Hematopoietic multipotent progenitor cell (in vitro differentiated cells): ENCODE measurements at regions not wholly inside any gene's neighbourhood (a gene's known extent, or its start where the extent isn't known, plus 50 kb on each side); places are given as distances from the start of the nearest gene placed in this dataset. TPM values are rescaled to one million over a fixed set of nuclear protein-coding genes. Genes with fewer than 3 reads are reported as not detected.
"Not testable (repeated sequence)": the region's sequence is repeated elsewhere in the genome, so short reads cannot be mapped to it uniquely, and the experiment has no call there.

ENCODE experiments used
- DNase-seq, 3 donors: peaks; one replicate each; pipeline ENCODE4 v3.0.0-alpha.2; 2011 to 2015; ENCODE audit warnings: low read depth in 2 of 3, low spot score in 2 of 3
- small RNA-seq: library from RNA; depleted of rRNA; stranded (forward); fragments of <200 nt; gene quantifications from one replicate; pipeline ENCODE3, GENCODE V24; 2012

DNA sequence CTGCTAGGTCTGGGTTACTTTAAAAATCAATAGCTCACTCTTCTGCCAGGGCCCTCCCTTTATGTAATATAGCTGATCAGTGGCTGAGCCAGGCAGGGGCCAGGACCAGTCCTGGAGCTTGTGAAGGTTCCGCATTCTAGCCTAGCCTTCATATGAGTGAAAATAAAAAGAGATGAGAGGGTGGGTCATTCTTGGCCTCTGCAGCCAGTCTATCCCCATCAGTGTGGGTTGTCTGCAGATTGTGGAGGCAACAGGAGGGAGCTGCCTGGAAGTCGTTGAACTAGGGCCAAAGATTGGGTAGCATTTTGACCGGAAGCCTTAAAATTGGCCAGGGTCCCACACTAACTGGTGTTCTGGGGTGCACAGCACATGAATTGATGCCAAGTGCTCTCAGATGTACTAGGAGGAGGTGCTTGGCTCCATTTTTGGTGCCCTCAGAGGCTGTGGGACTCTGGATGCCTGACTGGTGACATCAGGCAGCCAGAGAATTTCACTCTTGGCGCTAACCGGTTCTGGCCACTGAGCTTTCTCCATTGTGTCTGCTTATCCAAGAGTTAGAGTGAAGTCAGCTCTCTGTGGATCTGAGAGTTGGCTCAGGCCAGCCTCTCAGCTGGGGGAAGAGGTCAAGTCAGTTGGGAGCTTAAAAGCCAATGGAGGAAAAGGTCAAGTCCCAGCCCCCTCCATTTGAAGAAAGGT lies 66.5 kb upstream of the IKBKE start:
- DNase-seq: not testable (repeated sequence)

DNA sequence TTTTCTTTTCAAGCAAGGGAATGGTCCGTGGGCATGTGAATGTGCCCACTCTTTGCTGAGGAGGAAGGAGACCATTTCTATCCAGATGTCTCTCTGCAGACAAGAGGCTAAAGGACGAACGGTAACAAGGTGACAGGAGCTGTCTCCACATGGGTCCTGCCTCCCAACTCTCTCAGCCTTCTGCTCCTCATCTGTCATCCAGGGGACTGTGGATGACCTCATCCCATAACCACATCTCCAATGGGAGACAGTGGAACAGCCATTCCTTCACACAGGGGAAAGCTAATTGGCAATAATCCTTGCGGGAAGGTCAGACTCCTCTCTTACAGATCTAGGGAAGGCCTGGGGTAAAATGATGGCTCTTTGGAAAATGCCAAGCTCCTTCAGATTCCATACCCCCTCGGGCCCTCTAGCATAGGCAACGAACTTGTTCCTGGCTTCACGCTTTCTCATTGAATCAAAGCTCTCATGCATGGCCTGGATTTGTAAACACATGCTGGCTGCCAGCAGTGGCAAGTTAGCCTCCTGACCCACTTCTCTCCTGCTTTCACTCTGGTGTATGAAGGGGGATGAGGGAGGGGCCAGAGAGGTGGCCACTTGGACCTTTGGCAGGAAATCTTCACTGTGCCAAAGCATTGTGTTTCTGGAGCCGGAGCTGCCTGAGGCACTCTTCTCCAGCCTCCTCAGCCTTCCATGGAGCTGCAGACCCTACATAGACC lies 65.8 kb upstream of the IKBKE start:
- DNase-seq: not testable (repeated sequence)

DNA sequence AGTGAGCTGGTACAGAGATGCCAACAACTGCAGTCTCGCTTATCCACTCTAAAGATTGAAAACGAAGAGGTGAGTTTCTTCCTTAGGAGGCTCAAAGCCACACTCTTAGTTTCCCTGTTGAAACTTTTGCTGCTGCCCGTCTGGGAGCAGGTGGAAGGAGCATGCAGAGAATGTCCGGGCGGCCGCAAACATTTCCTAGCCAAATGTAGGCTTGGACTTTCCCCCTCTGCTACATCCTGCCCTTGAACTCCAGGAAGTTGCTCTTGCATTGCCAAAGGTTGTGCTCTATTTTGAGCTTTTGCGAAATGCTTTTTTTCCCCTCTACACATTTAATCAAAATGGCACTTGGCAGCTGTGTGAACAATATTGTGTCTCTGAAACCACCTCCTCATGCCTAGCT lies 65.0 kb upstream of the IKBKE start:
- not testable (repeated sequence) for DNase-seq

DNA sequence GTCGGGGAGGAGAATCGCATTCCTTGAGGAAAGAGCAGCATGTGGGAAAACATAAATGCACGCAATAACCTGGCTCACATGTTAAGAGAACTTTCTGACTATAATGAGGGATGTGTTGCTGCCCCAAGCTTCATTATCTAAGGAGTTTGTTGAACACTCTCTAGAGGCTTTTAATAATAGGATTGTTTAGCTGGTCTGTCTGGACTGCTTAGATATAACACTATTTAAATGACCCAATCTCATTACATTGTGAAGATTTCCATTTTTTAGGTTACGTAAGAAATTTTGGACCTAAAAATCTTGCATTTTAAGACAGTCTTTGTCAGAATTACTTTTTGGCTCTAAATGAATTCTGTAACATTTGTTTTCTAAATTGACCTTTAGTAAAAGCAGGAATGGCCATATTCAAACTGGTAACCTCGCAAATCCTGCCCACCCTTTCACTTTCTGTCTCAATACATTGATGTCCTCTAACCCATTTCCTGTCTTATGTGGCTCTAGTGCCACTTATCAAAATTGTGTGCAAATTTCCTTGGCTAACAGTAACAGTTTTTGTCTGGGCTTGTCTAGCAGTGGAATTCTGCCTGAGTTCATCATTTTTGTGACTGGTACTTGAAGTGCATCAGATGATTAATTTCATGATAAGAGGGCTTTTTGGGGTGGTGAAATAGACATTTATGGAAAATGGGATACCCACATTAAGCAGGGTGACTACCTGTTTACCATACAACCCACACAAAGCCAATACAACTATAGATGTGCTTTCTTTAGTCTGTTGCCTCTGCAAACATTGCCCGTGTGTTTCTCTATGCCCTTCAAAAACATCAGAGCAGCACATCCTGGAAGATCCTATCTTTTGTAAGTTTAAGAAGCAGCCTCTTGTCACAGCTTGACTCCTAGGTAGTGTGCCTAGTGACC lies 61.6 kb upstream of the IKBKE start:
- not testable (repeated sequence) for DNase-seq

DNA sequence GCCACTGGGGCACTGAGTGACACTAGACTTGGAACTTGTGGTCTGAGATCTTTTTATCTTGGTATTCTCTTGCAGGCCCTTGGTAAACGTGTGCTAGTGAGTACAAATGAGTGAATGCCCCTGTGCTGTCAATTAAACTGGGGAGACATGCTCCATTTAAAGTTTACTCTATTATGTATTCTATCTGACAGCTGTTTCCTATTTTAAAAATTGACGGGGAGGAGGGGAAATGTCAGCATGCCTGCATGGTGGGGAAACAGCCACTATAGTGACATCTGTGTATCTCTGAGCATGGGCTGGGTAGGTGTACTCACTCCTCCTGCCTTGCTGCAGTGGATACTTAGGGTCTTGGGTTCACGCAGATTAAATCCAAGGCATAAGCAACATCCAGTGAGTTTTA lies 59.0 kb upstream of the IKBKE start:
- peak in 1 of 3 donors; percentile 1 for DNase-seq

DNA sequence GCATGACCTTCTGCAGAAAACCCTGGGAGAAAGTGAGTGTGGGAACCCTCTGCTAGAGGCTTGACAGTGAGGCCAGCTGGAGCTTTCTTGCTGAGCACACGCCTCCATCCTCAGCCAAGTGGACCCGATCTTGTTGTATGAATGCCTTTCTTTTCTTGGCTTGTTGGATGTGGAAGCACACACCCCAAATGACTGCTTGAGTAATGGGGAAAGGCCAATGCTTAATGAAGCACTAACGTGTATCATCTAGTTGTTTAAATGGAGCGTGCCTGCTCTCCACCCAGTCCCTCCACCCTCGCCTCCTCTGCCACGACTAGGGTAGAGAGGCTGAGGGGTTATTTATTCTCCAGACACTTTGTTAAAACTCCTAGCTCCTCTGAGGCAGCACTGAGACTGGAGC lies 54.3 kb upstream of the IKBKE start:
- DNase-seq: no peak

DNA sequence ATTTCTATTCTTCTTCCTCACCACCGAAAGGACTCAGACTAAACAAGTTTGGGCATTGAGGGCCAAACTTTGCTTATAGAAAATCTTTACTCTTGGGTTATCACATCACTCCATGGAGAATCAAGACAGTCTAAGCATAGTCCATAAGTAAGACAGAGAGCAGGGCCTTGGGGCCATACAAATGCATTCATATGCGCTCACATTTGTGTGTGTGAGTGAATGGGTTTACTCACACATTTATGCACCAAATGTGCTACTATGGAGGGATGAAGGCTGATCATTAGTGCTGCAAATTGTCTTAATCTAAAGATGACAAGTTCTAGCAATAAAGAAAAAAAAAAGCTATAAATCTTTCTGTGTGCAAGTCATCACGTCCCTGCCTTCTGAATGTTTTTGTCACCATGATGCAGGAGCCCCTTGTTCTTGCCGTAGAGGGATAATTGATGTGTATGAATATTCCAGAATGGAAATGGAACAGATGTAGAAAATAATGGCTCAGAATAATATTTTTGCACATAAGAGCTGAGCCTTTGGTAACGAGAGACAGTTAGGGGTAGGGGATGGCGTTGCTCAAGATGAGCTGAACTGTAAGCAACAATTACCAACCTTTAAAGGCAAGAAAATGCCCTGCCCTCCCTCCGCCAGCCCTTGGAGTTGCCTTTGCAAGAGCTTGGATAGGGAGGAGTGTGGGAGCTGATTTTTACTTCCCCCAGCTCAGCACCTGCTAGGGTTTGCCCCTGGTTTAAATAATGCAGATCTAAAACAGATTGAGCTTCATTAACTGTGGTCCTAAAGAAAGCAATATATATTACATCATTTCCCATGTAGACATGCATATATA lies 52.3 kb upstream of the IKBKE start:
- DNase-seq: no peak

DNA sequence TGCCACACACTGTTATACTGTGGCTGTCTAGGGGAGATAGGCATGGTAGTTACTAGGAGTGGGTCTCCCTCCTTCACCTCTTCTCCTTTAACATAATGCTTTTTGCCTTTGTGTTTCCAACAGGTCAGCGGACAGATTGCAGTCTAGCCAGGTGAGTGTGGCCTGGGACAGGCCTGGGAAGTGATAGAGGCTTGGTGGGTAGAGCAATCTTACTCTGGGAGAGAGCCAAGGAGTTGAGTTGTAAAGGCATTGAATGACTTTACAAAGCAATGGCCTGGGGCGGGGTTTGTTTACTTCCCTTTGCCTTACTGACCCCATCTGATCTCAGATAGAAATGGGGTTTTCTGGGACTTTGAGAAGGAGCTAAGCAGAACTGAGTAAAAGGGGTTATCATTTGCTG lies 51.0 kb upstream of the IKBKE start:
- no peak for DNase-seq

DNA sequence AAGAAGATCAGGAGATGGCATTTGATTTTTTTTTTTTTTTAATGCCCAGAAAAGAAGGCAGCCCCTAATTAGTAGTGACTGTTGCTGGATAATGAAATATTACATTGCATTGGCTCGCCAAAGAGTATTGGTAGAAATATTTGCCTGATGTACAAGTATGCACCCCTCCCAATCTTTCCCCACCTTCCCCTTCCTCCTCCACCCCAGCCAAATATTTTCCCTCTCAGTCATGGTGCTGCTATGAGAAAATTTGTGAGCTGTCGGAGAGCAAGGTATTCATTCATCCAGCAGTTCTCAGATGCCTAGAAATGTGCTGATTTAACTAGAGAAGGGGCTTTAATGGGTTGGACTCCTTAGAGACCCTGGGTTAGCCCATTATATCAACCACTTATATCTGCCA lies 50.5 kb upstream of the IKBKE start:
- DNase-seq: no peak

DNA sequence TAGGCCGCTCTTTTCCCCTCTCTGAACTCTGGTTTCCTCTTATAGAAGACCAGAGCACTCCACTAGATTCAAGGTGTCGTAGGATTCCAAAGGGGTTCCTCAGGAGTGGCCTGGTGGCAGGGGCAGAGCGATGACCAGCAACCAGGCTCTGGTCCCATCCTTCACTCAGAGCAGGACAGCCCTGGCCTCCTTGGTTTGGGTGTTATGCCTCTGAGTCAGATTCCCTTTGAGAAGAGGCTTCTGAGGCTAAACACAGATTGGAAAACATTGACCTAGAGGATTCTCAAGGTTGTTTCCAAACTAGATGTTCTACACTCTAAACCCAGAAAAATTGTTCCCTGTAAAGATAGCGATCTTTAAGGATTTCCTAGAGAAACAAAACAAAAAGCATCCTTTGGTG lies 49.8 kb upstream of the IKBKE start:
- DNase-seq: no peak

Small RNAs in the stretch of these regions (small RNA-seq; reads per million reads assigned to genes)
- gene AC244023.1: not detected
